ENCODE measurements at regions not wholly inside any gene's neighbourhood (a gene's known extent, or its start where the extent isn't known, plus 50 kb on each side); places are given as distances from the start of the nearest gene placed in this dataset.

- TF ChIP-seq POLR2A (IDR thresholded peaks at IDR 0.05; ENCODE audit: low read length) = no peak
- TF ChIP-seq GATA1 (IDR thresholded peaks at IDR 0.05; ENCODE audit: low read depth, low read length) = no peak
Observed at GRCh38 chr2:216554755-216555154, 56.1 kb downstream of the RPL37A start.

All from erythroblast (primary cell).